GM19452 (cell line): ENCODE measurements at regions not wholly inside any gene's neighbourhood (a gene's known extent, or its start where the extent isn't known, plus 50 kb on each side); places are given as distances from the start of the nearest gene placed in this dataset.

Experiments used
- ATAC-seq: cut with Tn5 transposase; IDR thresholded peaks from one replicate; pipeline ENCODE4 v1.9.1; 2021; ENCODE audit not compliant: unreplicated experiment

- no peak for ATAC-seq
Measured at GRCh38 chrX:10047133-10047532, 80.0 kb downstream of the CLDN34 start.

- ATAC-seq: no peak
Measured at GRCh38 chrX:10047631-10048030, 80.5 kb downstream of the CLDN34 start.

- no peak for ATAC-seq
Measured at GRCh38 chrX:10048076-10048475, 80.9 kb downstream of the CLDN34 start.

GRCh38 chrX:10048707-10049106, 81.5 kb downstream of the CLDN34 start:
- ATAC-seq: no peak

GRCh38 chrX:10049236-10049635, 82.1 kb downstream of the CLDN34 start:
- no peak for ATAC-seq

- ATAC-seq: no peak
Measured at GRCh38 chrX:10050481-10050880, 83.3 kb downstream of the CLDN34 start.

GRCh38 chrX:10051866-10052480, 84.8 kb downstream of the CLDN34 start:
- ATAC-seq: no peak

GRCh38 chrX:10052906-10053625, 85.9 kb downstream of the CLDN34 start:
- no peak for ATAC-seq

- ATAC-seq: no peak
Measured at GRCh38 chrX:10054396-10054795, 87.2 kb downstream of the CLDN34 start.

- ATAC-seq: no peak
Measured at GRCh38 chrX:10055430-10055829, 88.3 kb downstream of the CLDN34 start.

- no peak for ATAC-seq
Measured at GRCh38 chrX:10062352-10062751, 94.4 kb upstream of the CLCN4 start.

- ATAC-seq: no peak
Measured at GRCh38 chrX:10062980-10063379, 93.8 kb upstream of the CLCN4 start.

- ATAC-seq: no peak
Measured at GRCh38 chrX:10064736-10065135, 92.0 kb upstream of the CLCN4 start.

- ATAC-seq: no peak
Measured at GRCh38 chrX:10070714-10071436, 85.9 kb upstream of the CLCN4 start.

GRCh38 chrX:10071451-10072144, 85.2 kb upstream of the CLCN4 start:
- no peak for ATAC-seq

GRCh38 chrX:10072786-10073568, 83.8 kb upstream of the CLCN4 start:
- no peak for ATAC-seq

- ATAC-seq: no peak
Measured at GRCh38 chrX:10073671-10074070, 83.1 kb upstream of the CLCN4 start.

- ATAC-seq: no peak
Measured at GRCh38 chrX:10074241-10074941, 82.4 kb upstream of the CLCN4 start.

GRCh38 chrX:10076765-10077164, 80.0 kb upstream of the CLCN4 start:
- no peak for ATAC-seq
